ENCODE measurements at regions not wholly inside any gene's neighbourhood (a gene's known extent, or its start where the extent isn't known, plus 50 kb on each side); places are given as distances from the start of the nearest gene placed in this dataset.

DNA sequence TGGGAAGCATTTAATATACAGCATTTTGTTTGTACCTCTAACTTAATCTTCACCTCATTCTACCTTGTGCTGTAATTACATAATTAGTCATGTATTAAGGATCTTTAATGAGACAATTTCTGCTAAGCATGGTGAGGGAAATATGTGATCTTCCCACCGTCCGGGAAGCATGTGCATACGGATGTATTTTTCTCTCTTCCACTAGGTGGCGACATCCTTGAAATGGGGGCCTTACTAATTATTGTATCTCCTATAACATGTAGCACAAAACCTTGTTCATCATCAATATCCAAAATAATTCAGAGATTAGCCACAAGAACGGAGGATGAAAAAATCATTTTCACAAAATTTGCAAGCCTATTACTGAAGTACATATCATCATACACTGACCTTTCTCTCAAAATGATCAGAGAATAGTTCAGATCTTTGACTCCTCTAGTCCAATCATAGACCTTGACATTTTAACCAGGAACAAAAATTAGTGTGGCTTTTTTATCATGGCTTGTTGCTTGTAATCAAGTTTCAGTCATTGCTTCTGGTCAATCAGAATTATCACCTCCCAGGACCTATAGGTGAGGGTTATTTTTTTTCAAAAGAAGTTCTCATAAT is 148.9 kb upstream of the GBE1 start:
- Histone ChIP-seq H3K79me2 (ENCODE audit: control insufficient read depth, low read length) (no peaks in the 10 kb centered on the region), H3K27ac (ENCODE audit: low read depth, low read length) (no peak overlapping the region), H3K4me2 (ENCODE audit: low read length) (no peak overlapping the region), H3K9me2 (replicated peaks; ENCODE audit: control insufficient read depth, low read length) (no peaks in the 10 kb centered on the region), H3K4me3 (ENCODE audit: low read length) (no peak overlapping the region), H3K36me3 (ENCODE audit: control insufficient read depth, low read length) (no peaks in the 10 kb centered on the region), H3K9me3 (ENCODE audit: control insufficient read depth, insufficient read depth, low read length) (no peaks in the 10 kb centered on the region), H3K4me1 (ENCODE audit: control insufficient read depth, low read length) (no peaks in the 10 kb centered on the region), H3K27me3 (ENCODE audit: control insufficient read depth, low read length) (no peaks in the 10 kb centered on the region), H4K20me1 (ENCODE audit: control insufficient read depth, insufficient read depth, low read depth, low read length) (no peaks in the 10 kb centered on the region), H3F3A (ENCODE audit: control insufficient read depth, insufficient read depth) (no peaks in the 10 kb centered on the region)
- no peak for TF ChIP-seq EZH2phosphoT487 (IDR thresholded peaks at IDR 0.05; ENCODE audit: borderline replicate concordance, low read length)
- TF ChIP-seq, protein P1, sequence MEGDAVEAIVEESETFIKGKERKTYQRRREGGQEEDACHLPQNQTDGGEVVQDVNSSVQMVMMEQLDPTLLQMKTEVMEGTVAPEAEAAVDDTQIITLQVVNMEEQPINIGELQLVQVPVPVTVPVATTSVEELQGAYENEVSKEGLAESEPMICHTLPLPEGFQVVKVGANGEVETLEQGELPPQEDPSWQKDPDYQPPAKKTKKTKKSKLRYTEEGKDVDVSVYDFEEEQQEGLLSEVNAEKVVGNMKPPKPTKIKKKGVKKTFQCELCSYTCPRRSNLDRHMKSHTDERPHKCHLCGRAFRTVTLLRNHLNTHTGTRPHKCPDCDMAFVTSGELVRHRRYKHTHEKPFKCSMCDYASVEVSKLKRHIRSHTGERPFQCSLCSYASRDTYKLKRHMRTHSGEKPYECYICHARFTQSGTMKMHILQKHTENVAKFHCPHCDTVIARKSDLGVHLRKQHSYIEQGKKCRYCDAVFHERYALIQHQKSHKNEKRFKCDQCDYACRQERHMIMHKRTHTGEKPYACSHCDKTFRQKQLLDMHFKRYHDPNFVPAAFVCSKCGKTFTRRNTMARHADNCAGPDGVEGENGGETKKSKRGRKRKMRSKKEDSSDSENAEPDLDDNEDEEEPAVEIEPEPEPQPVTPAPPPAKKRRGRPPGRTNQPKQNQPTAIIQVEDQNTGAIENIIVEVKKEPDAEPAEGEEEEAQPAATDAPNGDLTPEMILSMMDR (IDR thresholded peaks at IDR 0.05; ENCODE audit: low read depth, low read length, poor library complexity, severe bottlenecking) = peak; percentile 82

- Histone ChIP-seq H3K36me3 (ENCODE audit: control insufficient read depth, low read length) (no peaks in the 10 kb centered on the region), H3K79me2 (ENCODE audit: control insufficient read depth, low read length) (no peaks in the 10 kb centered on the region), H3K27me3 (ENCODE audit: control insufficient read depth, low read length) (no peaks in the 10 kb centered on the region), H3K9me2 (replicated peaks; ENCODE audit: control insufficient read depth, low read length) (no peaks in the 10 kb centered on the region), H3K4me3 (ENCODE audit: low read length) (no peak overlapping the region), H3K9me3 (ENCODE audit: control insufficient read depth, insufficient read depth, low read length) (no peaks in the 10 kb centered on the region), H4K20me1 (ENCODE audit: control insufficient read depth, insufficient read depth, low read depth, low read length) (no peaks in the 10 kb centered on the region), H3K4me2 (ENCODE audit: low read length) (no peak overlapping the region), H3F3A (ENCODE audit: control insufficient read depth, insufficient read depth) (no peaks in the 10 kb centered on the region), H3K4me1 (ENCODE audit: control insufficient read depth, low read length) (no peaks in the 10 kb centered on the region), H3K27ac (ENCODE audit: low read depth, low read length) (no peak overlapping the region)
- TF ChIP-seq, protein P1 (IDR thresholded peaks at IDR 0.05; ENCODE audit: low read depth, low read length, poor library complexity, severe bottlenecking) = no peak
- TF ChIP-seq EZH2phosphoT487 (IDR thresholded peaks at IDR 0.05; ENCODE audit: borderline replicate concordance, low read length) = no peak
Measured at GRCh38 chr3:81909796-81910195, 148.4 kb upstream of the GBE1 start.

DNA sequence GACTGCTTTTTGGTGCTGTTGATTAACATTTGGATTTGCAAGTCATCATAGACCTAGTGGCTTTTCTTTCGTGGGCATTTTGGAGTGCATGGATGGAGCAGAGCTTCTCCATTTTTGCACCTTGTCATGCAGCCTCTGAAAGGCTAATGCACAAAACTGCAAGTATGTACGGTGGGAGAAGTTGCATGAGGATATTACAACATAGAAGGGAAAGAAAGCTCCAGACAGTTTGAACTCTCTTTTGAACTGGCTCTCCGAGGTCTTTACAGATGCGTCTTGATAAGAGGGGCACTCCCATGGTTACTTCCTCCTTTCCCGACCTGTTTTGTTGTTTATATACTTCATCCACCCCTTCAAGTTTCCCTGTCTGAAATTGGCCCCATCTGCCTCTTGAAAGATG is 147.1 kb upstream of the GBE1 start:
- Histone ChIP-seq H3F3A (ENCODE audit: control insufficient read depth, insufficient read depth) (no peaks in the 10 kb centered on the region), H3K27ac (ENCODE audit: low read depth, low read length) (no peak overlapping the region), H3K9me2 (replicated peaks; ENCODE audit: control insufficient read depth, low read length) (no peaks in the 10 kb centered on the region), H3K4me1 (ENCODE audit: control insufficient read depth, low read length) (no peaks in the 10 kb centered on the region), H3K4me3 (ENCODE audit: low read length) (no peak overlapping the region), H3K9me3 (ENCODE audit: control insufficient read depth, insufficient read depth, low read length) (no peaks in the 10 kb centered on the region), H3K27me3 (ENCODE audit: control insufficient read depth, low read length) (no peaks in the 10 kb centered on the region), H3K4me2 (ENCODE audit: low read length) (no peak overlapping the region), H3K79me2 (ENCODE audit: control insufficient read depth, low read length) (no peaks in the 10 kb centered on the region), H4K20me1 (ENCODE audit: control insufficient read depth, insufficient read depth, low read depth, low read length) (no peaks in the 10 kb centered on the region), H3K36me3 (ENCODE audit: control insufficient read depth, low read length) (no peaks in the 10 kb centered on the region)
- no peak for TF ChIP-seq EZH2phosphoT487 (IDR thresholded peaks at IDR 0.05; ENCODE audit: borderline replicate concordance, low read length)
- TF ChIP-seq, protein P1 (IDR thresholded peaks at IDR 0.05; ENCODE audit: low read depth, low read length, poor library complexity, severe bottlenecking) = no peak
